Left renal pelvis (tissue), 4 donors: ENCODE measurements at regions not wholly inside any gene's neighbourhood (a gene's known extent, or its start where the extent isn't known, plus 50 kb on each side); places are given as distances from the start of the nearest gene placed in this dataset.
"Not testable (repeated sequence)": the region's sequence is repeated elsewhere in the genome, so short reads cannot be mapped to it uniquely, and the experiment has no call there.

ENCODE experiments used
- DNase-seq, 4 donors: peaks; one replicate each; pipeline ENCODE4 v3.0.0-alpha.2; 2013; ENCODE audit warnings: low read depth in 4 of 4, low spot score in 3 of 4

- DNase-seq: no peak
Measured at GRCh38 chr9:110076894-110077725, 130.8 kb downstream of the C9orf152 start.

- no peak for DNase-seq
Measured at GRCh38 chr9:110077925-110078324, 130.0 kb downstream of the C9orf152 start.

- DNase-seq: no peak
Measured at GRCh38 chr9:110078604-110079003, 129.4 kb downstream of the C9orf152 start.

GRCh38 chr9:110081395-110081794 is 126.6 kb downstream of the C9orf152 start:
- no peak for DNase-seq

GRCh38 chr9:110083866-110084265 is 124.1 kb downstream of the C9orf152 start:
- no peak for DNase-seq

- no peak for DNase-seq
Measured at GRCh38 chr9:110086537-110086936, 121.4 kb downstream of the C9orf152 start.

- DNase-seq: no peak
Measured at GRCh38 chr9:110087605-110088004, 120.4 kb downstream of the C9orf152 start.

- DNase-seq: no peak
Measured at GRCh38 chr9:110088099-110088498, 119.9 kb downstream of the C9orf152 start.

GRCh38 chr9:110089681-110090370 is 118.1 kb downstream of the C9orf152 start:
- no peak for DNase-seq

- DNase-seq: no peak
Measured at GRCh38 chr9:110092792-110093191, 115.2 kb downstream of the C9orf152 start.

- no peak for DNase-seq
Measured at GRCh38 chr9:110093417-110093816, 114.5 kb downstream of the C9orf152 start.

GRCh38 chr9:110093871-110094270 is 114.1 kb downstream of the C9orf152 start:
- DNase-seq: no peak

- no peak for DNase-seq
Measured at GRCh38 chr9:110095161-110095595, 112.8 kb downstream of the C9orf152 start.

GRCh38 chr9:110095776-110096175 is 112.2 kb downstream of the C9orf152 start:
- DNase-seq: no peak

GRCh38 chr9:110096674-110097073 is 111.3 kb downstream of the C9orf152 start:
- not testable (repeated sequence) for DNase-seq

- no peak for DNase-seq
Measured at GRCh38 chr9:110099236-110100095, 108.5 kb downstream of the C9orf152 start.

- no peak for DNase-seq
Measured at GRCh38 chr9:110101531-110102161, 106.3 kb downstream of the C9orf152 start.

- no peak for DNase-seq
Measured at GRCh38 chr9:110103257-110103656, 104.7 kb downstream of the C9orf152 start.

GRCh38 chr9:110104261-110104809 is 103.6 kb downstream of the C9orf152 start:
- no peak for DNase-seq

GRCh38 chr9:110105107-110105506 is 102.9 kb downstream of the C9orf152 start:
- no peak for DNase-seq
